ENCODE measurements at regions not wholly inside any gene's neighbourhood (a gene's known extent, or its start where the extent isn't known, plus 50 kb on each side); places are given as distances from the start of the nearest gene placed in this dataset.

- no peak for DNase-seq
- no peak for TF ChIP-seq CTCF (IDR thresholded peaks at IDR 0.05; ENCODE audit: low read depth, low read length, missing control alignments)
- no peaks in the 10 kb centered on the region for H3K27me3 ChIP-seq (replicated peaks)
- H3K4me3 ChIP-seq (ENCODE audit: low read depth, low read length): no peak overlapping the region
- H3K27ac ChIP-seq: no peak overlapping the region
- H3K36me3 ChIP-seq (replicated peaks): no peaks in the 10 kb centered on the region
- in situ Hi-C loops (cut with HindIII; ENCODE audit: low pct_ligation_motif_present, low sequenced_read_pairs): no loop called here
Measured at GRCh38 chr7:68965351-68965750, 632.9 kb upstream of the AUTS2 start.

- no peak for TF ChIP-seq CTCF (IDR thresholded peaks at IDR 0.05; ENCODE audit: low read depth, low read length, missing control alignments)
- H3K27me3 ChIP-seq (replicated peaks): no peaks in the 10 kb centered on the region
- no peak overlapping the region for H3K4me3 ChIP-seq (ENCODE audit: low read depth, low read length)
- no peak overlapping the region for H3K27ac ChIP-seq
- in situ Hi-C loops (cut with HindIII; ENCODE audit: low pct_ligation_motif_present, low sequenced_read_pairs): no loop called here
- no peaks in the 10 kb centered on the region for H3K36me3 ChIP-seq (replicated peaks)
- no peak for DNase-seq
Measured at GRCh38 chr7:68967598-68967997, 630.7 kb upstream of the AUTS2 start.

- in situ Hi-C loops (cut with HindIII; ENCODE audit: low pct_ligation_motif_present, low sequenced_read_pairs): no loop called here
- Histone ChIP-seq H3K36me3 (replicated peaks) (no peaks in the 10 kb centered on the region), H3K27me3 (replicated peaks) (no peaks in the 10 kb centered on the region)
Measured at GRCh38 chr7:68969571-68969970, 628.7 kb upstream of the AUTS2 start.

GRCh38 chr7:68971634-68972340 is 626.5 kb upstream of the AUTS2 start:
- in situ Hi-C loops (cut with HindIII; ENCODE audit: low pct_ligation_motif_present, low sequenced_read_pairs): no loop called here
- Histone ChIP-seq H3K4me3 (ENCODE audit: low read depth, low read length) (no peak overlapping the region), H3K27me3 (replicated peaks) (no peaks in the 10 kb centered on the region), H3K36me3 (replicated peaks) (no peaks in the 10 kb centered on the region), H3K27ac (no peak overlapping the region)
- no peak for TF ChIP-seq CTCF (IDR thresholded peaks at IDR 0.05; ENCODE audit: low read depth, low read length, missing control alignments)
- no peak for DNase-seq

More at GRCh38 chr7:68969571-68969970, 628.7 kb upstream of the AUTS2 start:
- DNase-seq: no peak
- no peak for TF ChIP-seq CTCF (IDR thresholded peaks at IDR 0.05; ENCODE audit: low read depth, low read length, missing control alignments)
- no peak overlapping the region for H3K27ac ChIP-seq
- no peak overlapping the region for H3K4me3 ChIP-seq (ENCODE audit: low read depth, low read length)

GRCh38 chr7:68977385-68978055 is 620.8 kb upstream of the AUTS2 start:
- in situ Hi-C loops (cut with HindIII; ENCODE audit: low pct_ligation_motif_present, low sequenced_read_pairs): no loop called here
- DNase-seq: no peak
- H3K27ac ChIP-seq: no peak overlapping the region
- no peaks in the 10 kb centered on the region for H3K36me3 ChIP-seq (replicated peaks)
- no peaks in the 10 kb centered on the region for H3K27me3 ChIP-seq (replicated peaks)
- no peak for TF ChIP-seq CTCF (IDR thresholded peaks at IDR 0.05; ENCODE audit: low read depth, low read length, missing control alignments)
- no peak overlapping the region for H3K4me3 ChIP-seq (ENCODE audit: low read depth, low read length)
